DMS79 (cell line): ENCODE measurements at regions not wholly inside any gene's neighbourhood (a gene's known extent, or its start where the extent isn't known, plus 50 kb on each side); places are given as distances from the start of the nearest gene placed in this dataset.

ENCODE experiments used
- DNase-seq: peaks from one replicate; lab custom pipeline; 2025; lab: John Stamatoyannopoulos, UW

DNA sequence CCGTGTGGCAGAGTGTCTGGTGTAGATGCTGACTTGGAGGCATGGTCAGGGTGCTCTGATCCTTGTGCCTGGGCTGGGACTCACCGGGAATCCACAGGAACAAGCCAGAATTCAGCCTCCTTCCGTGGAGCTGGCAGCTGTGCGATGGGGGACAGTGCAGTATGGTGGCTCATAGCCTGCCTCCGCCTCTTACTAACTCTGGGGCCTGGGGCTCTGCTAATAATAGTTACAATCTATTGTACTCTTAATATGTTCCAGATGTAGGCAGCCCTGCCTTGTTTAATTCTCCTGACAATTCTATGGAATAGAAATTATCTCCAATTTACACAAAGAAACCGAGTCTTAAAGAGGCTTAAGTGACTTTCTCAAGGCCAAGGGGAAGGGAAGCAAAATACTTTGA, 77.6 kb downstream of the PCDH1 start:
- DNase-seq = no peak

DNA sequence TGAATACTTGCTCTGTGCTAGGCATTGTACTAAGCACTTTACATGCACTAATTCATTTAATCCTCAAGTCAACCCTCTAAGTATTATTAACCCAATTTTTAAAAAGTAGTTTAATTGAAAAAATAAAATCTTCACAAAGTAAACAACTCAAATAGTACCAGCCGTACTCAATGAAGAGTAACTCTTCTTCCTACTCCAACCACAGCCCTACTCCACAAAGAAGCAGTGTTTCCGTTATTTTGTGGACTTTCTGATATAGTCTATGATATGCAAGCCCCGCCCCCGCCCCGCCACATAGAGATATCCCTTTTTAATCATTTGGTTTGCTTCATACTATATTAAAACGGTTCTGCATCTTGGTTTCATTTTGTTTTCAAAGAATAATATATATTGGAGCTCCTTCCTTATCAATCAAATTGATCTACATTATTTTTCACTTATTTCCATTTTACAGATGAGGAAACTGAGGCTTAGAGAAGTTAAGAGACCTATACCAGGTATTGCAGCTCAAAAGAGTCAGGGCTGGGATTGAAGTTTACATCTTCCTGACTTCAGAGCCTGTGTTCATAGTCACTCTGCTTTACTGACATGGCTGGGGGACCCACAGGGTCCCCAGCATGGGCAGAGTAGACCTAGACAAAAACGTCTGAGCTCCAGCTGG, 78.6 kb downstream of the PCDH1 start:
- DNase-seq = no peak

GRCh38 chr5:141797425-141797824, 80.8 kb downstream of the PCDH1 start:
- no peak for DNase-seq

GRCh38 chr5:141795421-141795820, 82.8 kb downstream of the PCDH1 start:
- no peak for DNase-seq

- DNase-seq = no peak
These were observed 84.3 kb downstream of the PCDH1 start for GRCh38 chr5:141793881-141794280.

DNA sequence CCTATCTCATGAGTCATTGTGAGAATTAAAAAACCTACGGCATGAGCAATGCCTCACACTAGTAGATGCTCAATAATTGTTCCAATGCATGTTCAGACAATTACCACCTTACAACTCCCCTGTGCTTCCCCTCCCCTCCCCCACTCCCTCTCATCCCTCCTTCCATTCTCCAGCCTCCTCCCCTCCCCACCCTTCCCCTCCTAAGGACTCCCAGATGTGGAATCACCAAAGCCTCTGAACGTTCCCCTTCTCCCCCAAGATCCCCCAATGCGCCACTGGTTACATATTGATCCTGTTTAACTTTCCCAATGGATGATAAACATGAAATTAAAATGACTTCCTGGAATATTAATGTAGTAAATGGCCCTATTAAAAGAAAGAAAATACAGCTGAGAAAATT, 84.8 kb downstream of the PCDH1 start:
- DNase-seq = no peak

DNA sequence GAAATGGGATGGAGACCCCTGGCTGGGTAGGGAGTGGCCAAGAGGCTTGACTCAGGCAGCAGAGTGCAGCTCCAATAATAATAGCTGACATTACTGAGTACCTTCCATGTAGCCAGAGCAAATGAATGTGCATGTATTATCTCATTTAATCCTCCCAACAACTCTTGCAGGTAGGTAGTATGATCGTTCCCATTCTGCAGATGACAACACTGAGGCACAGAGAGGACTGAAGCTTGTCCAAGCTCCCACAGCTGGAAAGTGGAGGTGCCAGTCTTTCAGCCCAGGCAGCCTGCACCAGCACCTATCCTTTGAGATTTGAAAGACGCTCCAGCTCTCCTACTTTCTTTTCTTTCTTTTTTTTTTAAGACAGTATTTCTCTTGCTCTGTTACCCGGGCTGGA, 87.6 kb downstream of the PCDH1 start:
- DNase-seq = no peak

DNA sequence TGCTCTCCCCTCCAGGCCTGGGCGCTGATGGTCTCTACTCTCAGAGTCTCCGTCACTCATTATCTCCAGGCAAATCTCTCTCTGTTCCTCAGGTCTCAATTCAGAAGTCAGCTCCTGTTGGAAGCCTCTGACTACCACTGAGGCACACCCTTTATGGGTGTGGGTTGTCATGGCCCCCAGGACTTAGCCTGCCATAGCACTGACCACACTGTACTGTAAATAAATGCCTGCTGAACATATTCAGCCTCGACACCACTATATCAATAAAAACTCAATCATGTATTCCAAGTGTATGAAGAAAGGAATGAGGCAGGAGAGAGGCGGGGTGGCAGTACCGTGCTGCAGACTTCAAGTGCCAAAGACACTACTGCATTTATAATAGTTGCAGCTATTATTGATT, 88.9 kb downstream of the PCDH1 start:
- no peak for DNase-seq

DNA sequence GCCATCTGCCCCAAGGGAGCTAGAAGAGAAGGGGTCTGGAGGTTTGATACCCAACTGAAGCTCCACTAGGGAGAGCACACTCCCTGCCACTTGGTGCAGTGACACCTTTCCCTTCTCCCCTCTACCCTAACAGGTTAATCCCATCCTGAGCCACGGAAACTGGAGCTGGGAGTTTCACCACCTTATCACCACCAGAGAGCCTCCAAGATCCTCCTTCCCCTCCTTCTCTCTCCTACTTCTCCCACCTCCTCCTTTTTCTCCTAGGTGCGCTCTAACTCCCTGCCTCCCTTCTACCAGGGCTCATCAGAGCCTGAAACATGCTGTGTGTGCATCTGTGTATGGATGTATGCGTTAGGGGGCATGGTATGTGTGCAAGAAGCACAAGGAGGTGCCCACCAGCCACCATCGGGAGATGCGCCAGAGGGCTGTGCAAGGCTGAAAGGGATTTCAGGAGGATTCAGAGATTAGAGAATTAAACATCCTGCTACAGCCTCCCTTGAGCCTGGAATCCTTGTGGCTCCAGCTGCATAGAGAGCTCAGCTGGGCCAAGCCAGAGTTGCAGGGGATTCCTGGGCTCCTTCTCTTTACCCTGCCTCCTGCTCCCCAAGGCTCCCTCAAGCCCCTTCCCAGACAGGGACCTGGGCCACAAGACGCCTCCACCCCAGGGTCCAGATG, 89.8 kb downstream of the PCDH1 start:
- no peak for DNase-seq

DNA sequence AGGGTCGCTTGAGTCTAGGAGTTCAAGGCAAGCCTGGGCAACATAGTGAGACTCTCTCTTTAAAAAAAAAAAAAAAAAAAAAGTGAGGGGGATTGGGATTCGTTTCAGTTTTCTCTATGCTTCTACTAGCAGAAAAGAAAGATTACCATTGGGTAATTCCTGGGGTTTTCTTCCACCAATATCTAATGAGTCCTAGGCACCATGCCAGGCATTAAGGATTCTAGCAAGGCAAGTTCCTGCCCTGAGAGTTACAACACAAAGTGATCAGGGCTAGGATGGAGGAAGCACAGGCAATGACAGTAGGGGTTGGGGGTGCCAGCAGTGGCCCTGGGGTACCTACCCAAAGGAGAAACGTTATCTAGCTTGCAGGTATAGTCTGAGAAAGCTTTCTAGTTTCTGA, 90.8 kb downstream of the PCDH1 start:
- DNase-seq = no peak

- DNase-seq = no peak
These were observed 91.5 kb downstream of the PCDH1 start for GRCh38 chr5:141786700-141787099.

GRCh38 chr5:141785711-141786110, 92.5 kb downstream of the PCDH1 start:
- DNase-seq = no peak

DNA sequence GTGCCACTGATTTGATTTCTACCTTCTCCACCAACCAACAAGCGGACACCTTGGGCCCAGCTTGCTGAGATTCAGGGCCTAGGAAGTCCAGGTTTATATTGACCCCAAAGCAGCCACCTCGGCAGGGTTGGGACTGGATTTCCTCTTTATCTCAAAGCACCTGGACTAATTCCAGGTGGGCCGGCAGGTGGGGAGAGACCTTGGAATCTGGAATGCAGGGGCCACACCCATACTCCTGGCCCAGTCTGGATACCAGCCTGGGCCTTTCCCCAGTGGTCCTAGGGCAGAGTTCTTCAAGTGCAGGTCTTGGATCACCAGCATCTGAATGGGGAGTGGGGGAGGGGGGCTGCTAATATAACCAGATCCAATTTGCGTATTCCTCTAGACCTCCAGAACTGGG, 93.1 kb downstream of the PCDH1 start:
- DNase-seq = no peak

DNA sequence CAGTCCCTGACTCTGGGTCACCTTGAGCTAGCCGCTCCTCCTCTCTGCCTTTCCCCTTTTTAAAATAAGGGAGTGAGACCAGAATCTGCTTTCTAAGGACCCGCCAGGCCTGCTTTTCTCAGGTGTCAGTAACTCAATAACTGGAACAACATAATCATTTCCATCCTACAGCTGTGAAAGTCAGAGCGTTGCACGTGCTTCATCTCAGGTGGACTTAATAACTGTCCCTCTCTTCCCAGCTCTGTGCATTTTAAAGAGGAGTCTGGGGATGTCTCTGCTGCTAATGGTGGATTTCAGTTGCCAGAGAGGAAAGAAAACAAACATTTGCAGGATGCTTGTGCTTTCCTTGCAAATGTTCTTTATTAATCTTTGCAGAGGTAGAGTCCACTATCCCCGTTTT, 93.7 kb downstream of the PCDH1 start:
- DNase-seq = no peak

GRCh38 chr5:141783947-141784296, 94.3 kb downstream of the PCDH1 start:
- no peak for DNase-seq

DNA sequence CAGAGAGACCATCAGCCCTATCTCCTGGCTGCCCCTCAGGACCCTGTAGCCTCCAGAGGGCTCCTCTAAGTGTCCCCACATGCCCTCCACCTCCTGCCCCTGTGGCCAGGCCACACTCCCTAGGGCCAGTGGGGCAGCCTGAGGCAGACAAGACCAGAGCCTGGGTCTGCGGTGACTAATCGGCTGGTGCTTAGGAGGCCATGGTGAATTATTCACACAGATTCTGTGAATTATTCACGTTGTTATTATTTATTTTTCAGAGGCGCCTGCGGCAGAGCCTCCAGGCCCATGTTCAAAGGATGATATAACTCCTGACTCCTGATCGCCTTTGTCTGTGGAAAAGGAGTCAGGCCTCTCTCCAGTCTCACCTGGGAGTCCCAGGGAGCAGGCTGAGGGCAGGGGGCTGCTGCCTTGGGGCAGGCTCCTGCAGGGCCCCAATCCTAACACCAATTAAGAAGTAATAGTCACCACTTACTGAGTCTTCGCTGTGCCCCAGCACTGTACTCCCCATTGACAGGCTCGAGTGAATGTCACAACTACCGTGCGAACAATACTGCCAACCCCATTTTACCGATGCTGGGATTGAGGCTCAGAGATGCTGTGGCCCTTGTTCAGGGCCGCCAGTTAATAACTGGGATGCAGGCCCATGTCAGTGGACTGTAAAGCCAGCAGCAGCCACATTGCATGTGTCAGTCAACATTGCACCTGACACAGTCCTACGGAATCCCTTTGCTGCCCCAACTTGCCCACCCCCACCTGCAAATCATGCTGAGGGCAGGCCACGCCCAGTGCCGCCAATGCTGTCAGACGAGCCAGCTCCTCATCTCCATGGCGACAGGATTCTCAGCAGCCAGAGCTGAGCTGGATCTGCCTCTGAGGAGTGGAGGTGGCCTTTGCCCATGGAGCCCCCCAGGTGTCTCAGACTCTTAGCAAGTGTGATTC, 94.9 kb downstream of the PCDH1 start:
- peak; percentile 21 for DNase-seq

DNA sequence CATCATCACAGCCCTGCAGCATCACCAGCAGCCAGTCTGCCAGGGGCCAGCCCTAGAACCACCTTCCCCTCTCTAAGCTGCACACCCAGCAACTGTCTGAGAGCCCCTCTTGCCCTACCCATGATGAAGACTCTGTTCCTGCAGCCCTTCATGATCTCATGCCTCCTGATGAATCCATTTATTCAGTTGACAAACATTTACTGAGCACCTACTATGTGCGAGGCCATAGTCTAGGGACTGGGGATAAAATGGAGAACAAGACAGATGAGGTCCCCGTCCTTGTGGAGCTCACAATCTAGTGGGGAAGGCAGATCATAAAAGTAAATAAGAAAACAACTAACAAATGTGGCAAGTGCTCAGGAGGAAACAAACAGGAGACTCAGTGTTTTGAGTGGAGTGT, 96.3 kb downstream of the PCDH1 start:
- DNase-seq = no peak

GRCh38 chr5:141780952-141781781, 97.0 kb downstream of the PCDH1 start:
- DNase-seq = no peak

- DNase-seq = no peak
These were observed 97.8 kb downstream of the PCDH1 start for GRCh38 chr5:141780240-141780951.

GRCh38 chr5:141779503-141779973, 97.5 kb upstream of the ARAP3 start:
- DNase-seq = no peak

- no peak for DNase-seq
These were observed 96.7 kb upstream of the ARAP3 start for GRCh38 chr5:141778683-141779082.
